ENCODE measurements at regions not wholly inside any gene's neighbourhood (a gene's known extent, or its start where the extent isn't known, plus 50 kb on each side); places are given as distances from the start of the nearest gene placed in this dataset.
"Not testable (repeated sequence)": the region's sequence is repeated elsewhere in the genome, so short reads cannot be mapped to it uniquely, and the experiment has no call there.

GRCh38 chrX:65831268-65831667 lies 163.8 kb downstream of the MSN start:
- no peak for DNase-seq (ENCODE audit: low read depth in 4 of 4, low spot score in 2 of 4)

- no peak for DNase-seq (ENCODE audit: low read depth in 4 of 4, low spot score in 2 of 4)
Measured at GRCh38 chrX:65828599-65828998, 161.1 kb downstream of the MSN start.

- not testable (repeated sequence) for DNase-seq (ENCODE audit: low read depth in 4 of 4, low spot score in 2 of 4)
Measured at GRCh38 chrX:65825226-65825625, 157.8 kb downstream of the MSN start.

GRCh38 chrX:65821721-65822496 lies 154.5 kb downstream of the MSN start:
- DNase-seq (ENCODE audit: low read depth in 4 of 4, low spot score in 2 of 4), result peak in 2 of 4 donors; percentile 0 to 2

GRCh38 chrX:65819983-65820382 lies 152.5 kb downstream of the MSN start:
- DNase-seq (ENCODE audit: low read depth in 4 of 4, low spot score in 2 of 4), result not testable (repeated sequence)

GRCh38 chrX:65813245-65813644 lies 145.8 kb downstream of the MSN start:
- no peak for DNase-seq (ENCODE audit: low read depth in 4 of 4, low spot score in 2 of 4)

GRCh38 chrX:65811558-65812228 lies 144.2 kb downstream of the MSN start:
- no peak for DNase-seq (ENCODE audit: low read depth in 4 of 4, low spot score in 2 of 4)

Measured in left renal cortex interstitium (tissue), 4 donors.